22Rv1 (cell line): ENCODE measurements at regions not wholly inside any gene's neighbourhood (a gene's known extent, or its start where the extent isn't known, plus 50 kb on each side); places are given as distances from the start of the nearest gene placed in this dataset.

Source experiments
- H3K27ac ChIP-seq: fragments of 450-650 bp; 2 replicates; pipeline ENCODE4 v1.5.1; 2017
- ZFX ChIP-seq: fragments of 450-650 bp; IDR thresholded peaks from 2 replicates; pipeline ENCODE4 v1.6.1; 2017; ENCODE audit warnings: antibody characterized with exemption, borderline replicate concordance
- TF ChIP-seq, protein P1 (sequence below): fragments of 450-650 bp; IDR thresholded peaks from 2 replicates; pipeline ENCODE4 v1.5.1; 2017; ENCODE audit warnings: mild to moderate bottlenecking

DNA sequence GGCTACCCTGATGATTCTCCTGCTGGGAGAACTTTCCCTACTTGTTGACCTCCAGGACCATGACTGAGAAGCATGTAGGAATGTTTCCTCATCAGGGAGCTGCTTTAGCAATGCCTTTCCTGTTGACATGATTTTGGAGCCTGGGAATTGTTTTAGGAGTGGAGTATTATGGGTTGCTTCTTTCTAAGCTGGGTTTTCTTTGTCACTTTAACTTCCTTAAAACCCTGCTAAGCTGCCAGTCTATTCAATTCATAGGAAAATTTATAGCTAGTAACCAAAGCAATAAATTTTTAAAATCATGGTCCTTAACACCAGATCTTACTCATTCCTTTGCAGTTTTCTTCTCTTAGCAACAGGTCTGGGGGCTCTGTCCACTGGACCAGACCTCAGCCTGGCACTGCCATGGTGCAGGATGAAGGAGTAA lies 125.6 kb upstream of the TACR1 start:
- H3K27ac ChIP-seq = no peak overlapping the region
- TF ChIP-seq, protein P1, sequence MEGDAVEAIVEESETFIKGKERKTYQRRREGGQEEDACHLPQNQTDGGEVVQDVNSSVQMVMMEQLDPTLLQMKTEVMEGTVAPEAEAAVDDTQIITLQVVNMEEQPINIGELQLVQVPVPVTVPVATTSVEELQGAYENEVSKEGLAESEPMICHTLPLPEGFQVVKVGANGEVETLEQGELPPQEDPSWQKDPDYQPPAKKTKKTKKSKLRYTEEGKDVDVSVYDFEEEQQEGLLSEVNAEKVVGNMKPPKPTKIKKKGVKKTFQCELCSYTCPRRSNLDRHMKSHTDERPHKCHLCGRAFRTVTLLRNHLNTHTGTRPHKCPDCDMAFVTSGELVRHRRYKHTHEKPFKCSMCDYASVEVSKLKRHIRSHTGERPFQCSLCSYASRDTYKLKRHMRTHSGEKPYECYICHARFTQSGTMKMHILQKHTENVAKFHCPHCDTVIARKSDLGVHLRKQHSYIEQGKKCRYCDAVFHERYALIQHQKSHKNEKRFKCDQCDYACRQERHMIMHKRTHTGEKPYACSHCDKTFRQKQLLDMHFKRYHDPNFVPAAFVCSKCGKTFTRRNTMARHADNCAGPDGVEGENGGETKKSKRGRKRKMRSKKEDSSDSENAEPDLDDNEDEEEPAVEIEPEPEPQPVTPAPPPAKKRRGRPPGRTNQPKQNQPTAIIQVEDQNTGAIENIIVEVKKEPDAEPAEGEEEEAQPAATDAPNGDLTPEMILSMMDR = no peak
- TF ChIP-seq ZFX = no peak

DNA sequence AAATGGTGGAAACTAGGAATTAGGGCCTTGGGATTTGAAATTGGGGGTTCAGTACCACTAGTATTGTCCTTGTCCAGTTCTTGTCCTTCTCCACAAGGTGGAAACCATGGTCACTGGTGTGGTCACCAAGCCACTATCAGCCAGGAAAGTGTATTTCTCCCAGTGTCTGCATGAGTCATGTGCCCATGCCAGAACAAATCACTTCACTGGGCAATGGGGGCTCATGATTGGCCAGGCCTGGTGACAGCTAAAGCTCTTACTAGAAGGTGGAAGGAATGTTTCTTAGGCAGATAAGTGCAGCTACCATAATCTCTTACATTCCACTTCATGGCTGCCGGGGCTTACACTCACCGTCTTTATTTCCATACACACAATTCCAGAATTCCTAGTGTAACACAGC lies 124.8 kb upstream of the TACR1 start:
- TF ChIP-seq, protein P1 = no peak
- no peak for TF ChIP-seq ZFX
- no peak overlapping the region for H3K27ac ChIP-seq

DNA sequence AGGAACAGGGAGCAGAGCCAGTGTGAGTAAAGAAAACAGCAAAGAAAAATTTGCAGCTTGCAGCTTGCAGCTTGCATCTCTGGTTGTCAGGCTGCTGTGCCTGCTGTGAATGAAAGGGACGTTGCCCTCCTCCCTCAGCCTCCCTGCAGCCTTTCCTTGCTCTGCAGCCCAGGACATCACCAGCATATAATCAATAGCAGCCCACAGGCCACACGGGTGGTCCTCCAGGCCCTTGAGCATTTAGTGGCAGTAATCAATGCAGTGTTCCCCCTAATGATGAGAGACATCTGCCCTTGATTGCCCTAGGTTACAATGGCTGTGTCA lies 122.2 kb upstream of the TACR1 start:
- H3K27ac ChIP-seq = no peak overlapping the region
- TF ChIP-seq, protein P1 = no peak
- TF ChIP-seq ZFX = no peak

DNA sequence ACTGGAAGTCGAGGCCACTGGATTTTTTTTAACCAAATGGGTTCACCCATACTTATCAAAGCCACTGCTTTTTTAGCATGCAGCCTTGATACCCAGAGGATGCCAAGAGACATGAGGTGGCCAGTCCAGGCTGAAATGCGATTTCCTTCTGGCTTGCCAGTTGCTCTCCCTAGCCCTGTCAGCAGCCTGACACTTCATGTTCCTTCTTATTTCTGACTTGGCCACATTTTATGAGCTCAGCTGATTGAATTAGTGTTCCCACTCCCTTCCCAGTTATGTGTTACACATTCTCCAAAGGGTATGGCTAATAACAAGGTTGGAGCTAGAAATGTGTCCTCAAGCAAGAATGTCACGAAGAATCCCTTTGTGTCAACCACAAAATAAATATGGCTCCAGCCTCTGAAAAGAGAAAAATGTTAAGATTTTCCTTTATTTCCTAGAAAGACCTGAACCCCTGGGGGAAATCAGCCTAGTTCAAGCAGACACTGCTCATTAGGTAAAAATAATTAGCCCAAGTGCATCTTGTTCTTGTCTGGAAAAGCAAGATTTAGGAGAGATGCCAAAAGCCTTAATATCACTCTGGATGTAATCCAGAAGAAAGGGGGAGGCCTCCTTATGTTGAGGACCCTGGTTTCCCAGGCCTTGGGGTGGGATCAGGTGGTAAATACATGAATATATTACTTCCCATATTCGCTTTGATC lies 121.7 kb upstream of the TACR1 start:
- TF ChIP-seq ZFX = no peak
- TF ChIP-seq, protein P1 = no peak
- H3K27ac ChIP-seq = no peak overlapping the region

DNA sequence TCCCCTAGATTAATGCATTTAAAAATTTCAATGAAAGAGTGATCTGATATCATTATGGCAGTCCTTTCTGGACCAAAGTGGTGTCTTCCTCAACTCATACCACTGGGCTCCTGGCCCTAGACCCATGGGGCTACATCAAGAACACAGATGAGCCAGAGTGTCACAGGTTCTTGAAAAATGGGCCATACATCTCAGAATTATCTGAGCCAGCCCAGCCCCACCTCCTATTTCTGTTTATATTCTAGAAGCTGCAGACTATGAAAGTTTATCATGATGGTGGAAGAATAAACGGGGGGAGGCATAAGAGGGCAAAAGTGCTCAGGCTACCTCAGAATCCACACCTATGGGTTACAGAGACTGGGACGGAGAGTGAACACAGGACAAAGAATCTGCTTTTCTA lies 120.6 kb upstream of the TACR1 start:
- H3K27ac ChIP-seq = no peak overlapping the region
- TF ChIP-seq, protein P1 = no peak
- TF ChIP-seq ZFX = no peak

DNA sequence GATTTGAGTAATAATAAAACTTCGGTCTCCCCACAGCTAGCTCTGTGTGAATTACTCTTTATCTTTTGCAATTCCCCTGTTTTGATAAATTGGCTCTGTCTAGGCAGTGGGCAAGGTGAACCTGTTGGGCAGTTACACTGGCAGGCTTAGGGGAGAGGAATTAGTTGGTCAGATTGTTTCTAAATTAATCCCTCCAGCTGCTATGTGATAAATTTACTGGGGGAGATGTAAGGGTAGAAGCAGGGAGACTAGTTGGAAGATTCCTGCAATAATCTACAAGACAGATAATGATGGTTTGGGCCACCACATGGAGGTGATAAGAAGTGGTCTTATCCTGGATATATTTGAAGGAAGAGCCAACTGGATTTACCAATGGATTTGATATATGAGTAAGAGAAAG lies 118.5 kb upstream of the TACR1 start:
- H3K27ac ChIP-seq = no peak overlapping the region

DNA sequence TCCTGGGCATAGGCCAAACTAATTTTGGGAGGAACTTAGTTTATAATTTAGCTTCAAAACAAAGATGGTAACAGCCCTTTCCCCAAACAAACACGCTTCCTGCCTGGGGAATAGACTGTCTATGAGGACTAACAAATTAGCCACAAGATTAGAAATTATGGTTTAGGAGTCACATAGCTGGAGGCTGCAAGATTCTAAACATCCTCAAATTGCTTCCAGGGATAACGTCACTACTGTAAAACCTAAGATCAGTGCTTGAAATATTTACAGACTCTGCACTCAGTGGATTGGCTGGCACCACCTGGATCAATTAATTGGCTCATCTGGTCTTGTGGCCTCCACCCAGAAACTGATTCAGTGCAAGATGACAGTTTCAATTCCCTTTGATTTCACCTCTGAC lies 118.0 kb upstream of the TACR1 start:
- TF ChIP-seq ZFX = no peak
- TF ChIP-seq, protein P1 = no peak
- no peak overlapping the region for H3K27ac ChIP-seq

More for the DNA sequence above, 118.5 kb upstream of the TACR1 start:
- TF ChIP-seq, protein P1 = no peak
- no peak for TF ChIP-seq ZFX
